Stimulated activated CD8-positive, alpha-beta memory T cell treated with anti-CD3 and anti-CD28 coated beads, Interleukin-15, amount 100 ng/mL, for 24 hours (primary cell): ENCODE measurements at regions not wholly inside any gene's neighbourhood (a gene's known extent, or its start where the extent isn't known, plus 50 kb on each side); places are given as distances from the start of the nearest gene placed in this dataset.
"Not testable (repeated sequence)": the region's sequence is repeated elsewhere in the genome, so short reads cannot be mapped to it uniquely, and the experiment has no call there.

ENCODE experiments used
- DNase-seq: peaks from one replicate; pipeline ENCODE4 v3.0.0-alpha.2; 2020; ENCODE audit warnings: low read depth

DNA sequence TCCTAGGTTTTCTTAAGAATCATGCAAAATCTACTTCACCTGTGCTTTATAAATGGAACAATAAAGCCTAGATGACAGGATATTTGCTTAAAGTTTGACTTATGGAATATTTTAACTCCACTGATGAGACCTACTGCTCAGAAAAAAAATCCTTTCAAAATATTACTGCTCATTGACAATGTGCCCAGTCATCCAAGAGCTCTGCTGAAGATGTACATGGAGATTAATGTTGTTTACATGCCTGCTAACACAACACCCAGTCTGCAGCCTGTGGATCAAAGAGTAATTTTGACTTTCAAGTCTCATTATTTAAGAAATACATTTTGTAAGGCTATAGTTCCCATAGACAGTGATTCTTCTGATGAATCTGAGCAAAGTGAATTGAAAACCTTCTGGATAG is 889.6 kb downstream of the CDH18 start:
- DNase-seq, result no peak

DNA sequence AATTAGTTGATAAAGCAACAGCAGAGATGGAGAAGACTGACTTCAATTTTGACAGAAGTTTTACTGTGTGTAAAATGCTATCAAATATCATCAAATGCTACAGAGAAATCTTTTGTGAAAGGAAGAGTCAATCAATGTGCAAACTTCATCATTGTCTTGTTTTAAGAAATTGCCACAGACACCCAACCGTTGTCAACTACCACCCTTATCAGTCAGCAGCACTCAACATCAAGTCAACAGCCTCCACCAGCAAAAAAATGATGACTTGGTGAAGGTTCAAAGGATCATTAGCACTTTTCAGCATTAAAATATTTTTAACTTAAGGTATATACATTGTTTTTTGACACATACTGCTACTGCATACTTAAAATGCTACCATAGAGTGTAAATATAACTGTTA is 888.8 kb downstream of the CDH18 start:
- no peak for DNase-seq

- DNase-seq, result no peak
Measured at GRCh38 chr5:19104948-19105347, 883.1 kb downstream of the CDH18 start.

GRCh38 chr5:19122923-19123322 is 865.1 kb downstream of the CDH18 start:
- no peak for DNase-seq

GRCh38 chr5:19125956-19126713 is 861.9 kb downstream of the CDH18 start:
- no peak for DNase-seq

GRCh38 chr5:19140276-19140675 is 847.7 kb downstream of the CDH18 start:
- DNase-seq, result no peak

DNA sequence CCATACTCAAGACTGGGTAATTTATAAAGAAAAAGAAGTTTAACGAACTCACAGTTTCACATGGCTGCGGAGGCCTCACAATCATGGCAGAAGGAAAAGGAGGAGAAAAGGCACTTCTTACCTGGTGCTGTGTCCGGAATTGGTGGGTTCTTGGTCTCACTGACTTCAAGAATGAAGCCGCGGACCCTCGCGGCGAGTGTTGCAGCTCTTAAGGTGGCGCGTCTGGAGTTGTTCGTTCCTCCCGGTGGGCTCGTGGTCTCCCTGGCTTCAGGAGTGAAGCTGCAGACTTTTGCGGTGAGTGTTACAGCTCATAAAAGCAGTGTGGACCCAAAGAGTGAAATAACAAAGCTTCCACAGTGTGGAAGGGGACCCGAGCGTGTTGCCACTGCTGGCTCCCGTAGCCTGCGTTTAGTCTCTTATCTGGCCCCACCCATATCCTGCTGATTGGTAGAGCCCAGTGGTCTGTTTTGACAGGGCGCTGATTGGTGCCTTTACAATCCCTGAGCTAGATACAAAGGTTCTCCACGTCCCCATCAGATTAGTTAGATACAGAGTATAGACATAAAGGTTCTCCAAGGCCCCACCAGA is 846.0 kb downstream of the CDH18 start:
- DNase-seq, result not testable (repeated sequence)

DNA sequence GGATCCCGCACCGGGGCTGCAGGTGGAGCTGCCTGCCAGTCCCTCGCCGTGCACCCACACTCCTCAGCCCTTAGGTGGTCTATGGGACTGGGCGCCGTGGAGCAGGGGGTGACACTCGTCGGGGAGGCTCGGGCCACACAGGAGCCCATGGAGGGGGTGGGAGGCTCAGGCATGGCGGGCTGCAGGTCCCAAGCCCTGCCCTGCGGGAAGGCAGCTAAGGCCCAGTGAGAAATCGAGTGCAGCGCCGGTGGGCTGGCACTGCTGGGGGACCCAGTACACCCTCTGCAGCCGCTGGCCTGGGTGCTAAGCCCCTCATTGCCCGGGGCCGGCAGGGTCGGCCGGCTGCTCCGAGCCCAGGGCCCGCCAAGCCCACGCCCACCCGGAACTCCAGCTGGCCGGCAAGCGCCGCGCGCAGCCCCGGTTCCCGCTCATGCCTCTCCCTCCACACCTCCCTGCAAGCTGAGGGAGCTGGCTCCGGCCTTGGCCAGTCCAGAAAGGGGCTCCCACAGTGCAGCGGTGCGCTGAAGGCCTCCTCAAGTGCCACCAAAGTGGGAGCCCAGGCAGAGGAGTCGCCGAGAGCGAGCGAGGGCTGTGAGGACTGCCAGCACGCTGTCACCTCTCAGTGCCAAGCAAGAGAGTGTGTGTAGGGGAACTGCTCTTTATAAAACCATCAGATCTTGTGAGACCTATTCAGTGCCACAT is 845.1 kb downstream of the CDH18 start:
- not testable (repeated sequence) for DNase-seq

GRCh38 chr5:19143935-19144334 is 844.1 kb downstream of the CDH18 start:
- DNase-seq, result no peak

DNA sequence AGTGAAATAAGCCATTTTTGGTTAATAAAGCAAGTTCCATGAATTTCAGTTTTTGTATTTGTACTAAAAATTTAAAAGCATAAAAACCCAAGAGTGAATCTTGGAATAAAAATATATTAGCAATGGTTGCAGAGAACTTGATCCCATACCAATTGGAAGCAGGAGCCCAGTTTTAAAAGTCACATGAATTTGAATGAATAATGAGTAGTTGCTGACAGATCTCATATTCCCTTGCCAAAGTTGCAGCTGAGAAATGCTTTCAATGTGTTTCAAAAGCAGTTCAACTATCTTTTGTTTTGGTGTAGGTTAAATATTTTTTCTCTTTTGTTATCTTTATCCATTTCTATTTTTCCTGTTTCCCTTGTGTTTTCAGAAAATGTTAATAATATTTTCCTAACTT is 818.6 kb downstream of the CDH18 start:
- no peak for DNase-seq

- no peak for DNase-seq
Measured at GRCh38 chr5:19172926-19173470, 815.0 kb downstream of the CDH18 start.

DNA sequence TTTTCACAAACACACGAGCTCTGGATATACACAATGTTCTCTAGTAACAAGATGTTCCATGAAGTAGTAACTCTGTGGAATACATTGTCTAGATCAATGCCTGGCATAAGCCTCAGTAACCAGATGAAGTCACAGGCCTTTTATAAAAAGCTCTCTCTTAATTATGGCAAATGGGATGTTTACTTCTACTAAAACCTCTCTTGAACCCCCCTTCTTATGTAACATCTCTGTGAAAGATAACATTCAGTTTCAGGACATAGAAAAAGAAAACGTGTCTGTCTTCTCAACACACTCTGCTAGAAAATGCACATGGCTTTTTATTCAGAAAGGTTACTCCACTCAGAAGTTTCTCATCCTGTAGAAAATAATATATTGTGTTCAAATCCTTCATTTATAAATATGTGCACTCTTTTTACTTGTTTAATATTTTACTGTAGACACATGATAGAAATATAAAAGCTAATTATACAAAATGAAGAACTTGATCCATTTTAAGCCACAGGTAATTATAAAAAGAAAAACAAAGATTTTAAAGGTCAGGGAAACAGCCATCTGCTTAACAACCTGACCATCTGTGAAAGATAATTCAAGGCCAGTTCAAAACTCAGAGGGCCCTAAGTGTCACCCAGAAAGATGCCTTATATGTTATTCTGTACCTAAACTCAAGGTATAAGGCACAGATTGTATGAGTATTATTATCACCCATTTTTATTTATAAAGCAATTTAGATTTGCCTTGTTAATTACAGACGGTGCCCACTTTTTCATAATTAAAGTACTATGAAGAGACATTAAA is 812.0 kb downstream of the CDH18 start:
- no peak for DNase-seq

- DNase-seq, result no peak
Measured at GRCh38 chr5:19179571-19179970, 808.4 kb downstream of the CDH18 start.

DNA sequence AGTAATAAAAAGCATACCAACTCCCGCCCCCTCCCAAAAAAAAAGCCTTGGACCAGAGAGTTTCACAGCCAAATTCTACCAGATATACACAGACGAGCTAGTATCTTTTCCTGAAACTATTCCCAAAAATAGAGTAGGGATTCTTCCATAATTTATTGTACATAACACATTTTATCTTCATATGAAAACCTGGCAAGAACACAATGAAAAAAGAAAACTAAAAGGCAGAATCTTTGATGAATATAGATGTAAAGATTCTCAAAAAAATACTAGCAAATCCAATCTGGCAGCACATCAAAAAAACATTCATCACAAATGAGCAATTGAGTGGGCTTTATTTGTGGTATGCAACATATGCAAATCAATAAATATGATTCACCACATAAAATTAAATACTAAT is 798.8 kb downstream of the CDH18 start:
- no peak for DNase-seq

DNA sequence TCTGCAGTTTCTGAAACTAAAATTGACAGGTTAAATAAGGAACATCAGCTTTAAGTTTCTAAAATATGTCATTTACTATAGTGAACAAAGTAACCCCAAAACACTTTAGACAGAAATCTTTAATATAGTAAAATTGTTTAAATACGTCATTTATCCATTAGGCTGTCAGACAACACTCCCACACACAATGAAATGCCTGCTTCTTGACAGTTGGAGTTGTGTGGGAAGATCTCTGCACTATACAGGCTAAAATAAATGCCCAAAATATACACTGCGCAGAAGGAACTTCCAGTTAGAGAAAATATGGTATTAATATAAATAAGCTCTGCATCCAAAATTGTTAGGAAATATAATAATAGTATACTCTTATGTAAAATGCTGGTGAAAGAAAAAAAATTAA is 794.4 kb downstream of the CDH18 start:
- DNase-seq, result no peak

GRCh38 chr5:19196631-19197030 is 791.4 kb downstream of the CDH18 start:
- no peak for DNase-seq

DNA sequence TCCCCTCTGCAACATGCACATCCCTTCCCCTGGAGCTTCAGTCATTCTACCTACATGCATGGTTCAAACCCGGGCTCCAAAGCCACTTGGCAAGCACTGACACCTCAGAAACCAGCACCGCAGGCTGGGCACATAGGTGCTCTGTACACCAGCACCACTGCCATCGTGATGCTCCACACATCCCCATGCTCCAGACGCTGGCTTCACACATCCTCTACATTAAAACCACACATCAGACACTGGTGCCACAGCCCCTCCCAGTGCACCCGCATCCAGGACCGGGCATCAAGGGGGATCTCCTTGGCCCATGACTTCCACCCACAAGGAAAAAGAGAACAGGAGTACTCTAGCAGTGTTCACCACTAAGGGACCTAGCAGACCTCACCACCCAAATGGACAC is 787.7 kb downstream of the CDH18 start:
- no peak for DNase-seq

DNA sequence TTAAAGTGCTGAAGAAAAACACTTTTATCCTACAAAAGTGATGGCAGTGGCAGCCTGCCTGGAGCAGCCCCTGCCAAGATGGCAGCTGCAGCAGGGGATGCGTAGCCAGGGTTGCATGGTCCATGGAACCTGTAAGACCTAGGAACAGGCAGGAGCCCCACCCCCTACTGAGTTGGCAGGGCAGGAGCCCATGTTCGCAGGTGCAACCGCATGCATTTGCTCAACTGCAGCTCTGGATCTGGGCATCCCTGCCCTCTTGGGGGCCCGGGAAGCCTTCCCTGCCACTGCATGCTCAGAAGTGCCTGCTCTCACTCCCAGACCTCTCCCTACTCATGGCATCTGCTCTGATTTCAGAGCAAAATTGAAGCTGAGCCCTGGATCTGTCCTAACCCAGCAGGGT is 779.6 kb downstream of the CDH18 start:
- DNase-seq, result no peak

DNA sequence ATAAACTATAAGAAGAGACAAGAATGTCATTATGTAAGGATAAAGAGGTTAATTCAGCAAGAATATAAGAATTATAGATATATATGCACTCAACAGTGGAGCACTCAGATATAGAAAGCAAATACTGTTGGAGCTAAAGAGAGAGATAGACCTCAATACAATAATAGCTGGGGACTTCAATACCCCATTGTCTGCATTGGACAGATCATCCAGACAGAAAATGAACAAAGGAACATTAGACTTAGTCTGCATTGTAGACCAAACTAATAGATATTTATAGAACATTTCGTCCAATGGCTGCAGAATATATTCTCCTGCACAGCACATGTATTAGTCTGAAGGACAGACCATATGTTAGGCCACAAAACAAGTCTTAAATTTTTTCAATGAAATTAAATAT is 777.1 kb downstream of the CDH18 start:
- no peak for DNase-seq

DNA sequence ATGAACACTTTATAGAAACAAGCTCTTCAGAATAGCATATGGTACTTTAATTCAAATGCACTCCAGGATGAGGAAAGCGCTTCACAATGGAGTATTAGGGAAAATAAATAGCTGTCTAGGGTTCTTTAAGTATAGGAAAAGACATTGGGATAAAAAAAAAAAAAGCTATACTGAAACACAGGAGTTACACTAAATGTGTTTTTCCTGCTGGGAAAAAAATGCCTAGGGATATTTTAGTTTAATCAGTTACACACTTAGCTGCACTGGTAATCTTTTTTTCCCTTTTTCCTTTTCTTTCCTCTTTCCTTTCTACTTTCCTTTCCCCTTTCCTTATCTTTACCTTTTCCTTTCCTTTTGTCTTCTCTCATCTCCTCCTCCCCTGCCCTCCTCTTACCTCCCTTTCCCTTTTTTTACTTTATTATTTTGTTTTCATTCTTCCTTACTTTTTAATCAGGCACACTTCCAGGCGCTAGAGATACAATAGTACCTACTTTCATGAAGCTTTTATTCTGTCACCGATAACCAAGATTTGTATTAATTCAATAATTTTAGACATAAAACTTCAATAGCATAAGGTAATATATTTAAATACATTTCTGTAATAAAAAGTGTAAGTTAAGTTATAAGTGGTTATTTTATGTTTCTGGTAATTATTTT is 758.7 kb downstream of the CDH18 start:
- DNase-seq, result no peak

- no peak for DNase-seq
Measured at GRCh38 chr5:19233573-19233972, 754.4 kb downstream of the CDH18 start.

DNA sequence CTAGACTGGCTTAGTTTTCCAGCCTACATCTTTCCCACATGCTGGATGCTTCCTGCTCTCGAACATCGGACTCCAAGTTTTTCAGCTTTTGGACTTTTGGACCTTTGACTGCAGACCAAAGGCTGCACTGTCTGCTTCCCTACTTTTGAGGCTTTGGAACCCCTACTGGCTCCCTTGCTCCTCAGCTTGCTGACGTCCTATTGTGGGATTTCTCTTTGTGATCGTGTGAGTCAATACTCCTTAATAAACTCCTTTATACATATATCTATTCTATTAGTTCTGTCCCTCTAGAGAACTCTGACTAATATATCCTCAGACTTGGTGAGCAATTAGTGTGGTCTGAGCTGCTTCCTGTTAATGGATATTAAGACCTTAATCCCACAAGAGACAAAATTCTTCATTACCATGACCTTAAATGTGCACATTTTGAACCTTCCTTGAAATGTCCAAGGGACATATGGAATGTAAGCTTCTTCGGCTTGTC is 752.9 kb downstream of the CDH18 start:
- DNase-seq, result no peak
